ENCODE measurements at regions not wholly inside any gene's neighbourhood (a gene's known extent, or its start where the extent isn't known, plus 50 kb on each side); places are given as distances from the start of the nearest gene placed in this dataset.

DNA sequence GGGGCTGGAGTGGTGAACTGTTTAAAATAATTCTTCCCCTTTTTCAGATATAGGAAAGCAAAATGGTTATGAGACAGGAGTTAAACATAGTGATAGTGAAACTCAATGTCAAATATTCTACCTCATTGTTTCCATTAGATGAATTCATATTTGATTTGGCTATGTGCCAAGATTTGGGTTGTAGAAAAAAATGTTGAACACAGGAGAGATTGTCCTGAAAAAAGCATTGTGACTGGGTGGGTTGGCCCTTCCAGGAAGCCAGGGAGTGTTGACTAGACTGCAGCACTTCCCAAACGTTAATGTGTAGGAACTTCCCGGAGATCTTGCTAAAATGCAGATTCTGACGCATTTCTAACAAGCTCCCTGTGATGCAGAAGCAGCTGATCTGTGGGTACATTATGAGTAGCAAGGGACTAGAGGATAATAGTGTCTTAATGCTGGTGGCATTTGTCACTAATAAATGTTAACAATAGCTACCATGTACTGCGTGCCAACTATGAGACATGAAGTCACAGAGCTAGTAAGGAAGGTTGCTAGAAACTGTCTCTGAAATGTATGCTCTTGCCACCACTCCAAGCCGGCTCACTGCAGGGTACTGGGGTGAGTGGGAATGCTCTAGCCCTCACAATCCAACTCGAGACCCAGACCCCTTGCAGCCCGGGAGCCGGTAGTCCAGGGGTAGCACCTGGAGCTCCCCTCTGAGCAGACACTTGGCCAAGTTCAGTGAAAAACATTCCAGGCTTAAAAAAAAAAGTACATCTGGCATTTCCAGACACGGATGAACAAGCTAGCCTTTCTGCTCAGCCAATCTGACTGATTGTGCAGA lies 120.6 kb downstream of the CD47 start:
- no peak for DNase-seq

DNA sequence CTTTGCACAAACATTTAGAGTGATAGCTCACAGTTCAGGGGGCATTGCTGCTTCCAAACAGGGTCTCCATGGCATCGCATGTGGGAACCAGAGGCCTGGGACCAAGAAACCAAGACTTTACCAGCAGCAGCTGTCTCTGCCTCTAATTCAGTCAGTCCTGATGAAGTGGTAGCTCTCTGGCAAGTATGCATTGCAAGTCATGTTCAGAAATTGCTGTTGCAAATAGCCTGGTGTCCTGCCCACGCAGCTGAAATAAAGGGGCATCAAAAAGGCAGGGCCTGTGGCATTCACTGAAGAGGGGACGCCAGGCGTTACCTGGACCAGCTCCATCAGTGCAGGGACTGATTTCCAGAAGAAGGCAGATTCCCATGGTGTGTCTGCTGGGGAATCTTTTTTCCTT lies 121.3 kb downstream of the CD47 start:
- no peak for DNase-seq

DNA sequence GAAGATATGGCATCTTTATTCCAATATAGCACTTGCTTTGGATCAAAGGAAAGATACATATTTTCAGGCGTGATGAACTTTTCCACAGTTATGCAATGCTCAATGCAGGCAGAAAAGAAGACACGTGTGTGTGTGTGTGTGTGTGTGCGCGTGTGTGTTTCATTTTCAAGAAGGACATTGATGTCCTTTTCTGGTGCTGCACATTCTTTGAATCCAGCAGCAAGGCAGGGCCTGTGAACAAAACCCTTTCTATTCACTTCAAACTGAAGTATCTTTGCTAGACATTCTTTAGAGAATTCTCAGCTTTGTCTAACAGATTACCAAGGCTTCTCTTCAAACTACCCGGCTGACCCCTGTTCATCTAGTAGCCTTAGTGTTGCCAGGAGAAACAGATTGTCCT lies 124.6 kb downstream of the CD47 start:
- DNase-seq: no peak

DNA sequence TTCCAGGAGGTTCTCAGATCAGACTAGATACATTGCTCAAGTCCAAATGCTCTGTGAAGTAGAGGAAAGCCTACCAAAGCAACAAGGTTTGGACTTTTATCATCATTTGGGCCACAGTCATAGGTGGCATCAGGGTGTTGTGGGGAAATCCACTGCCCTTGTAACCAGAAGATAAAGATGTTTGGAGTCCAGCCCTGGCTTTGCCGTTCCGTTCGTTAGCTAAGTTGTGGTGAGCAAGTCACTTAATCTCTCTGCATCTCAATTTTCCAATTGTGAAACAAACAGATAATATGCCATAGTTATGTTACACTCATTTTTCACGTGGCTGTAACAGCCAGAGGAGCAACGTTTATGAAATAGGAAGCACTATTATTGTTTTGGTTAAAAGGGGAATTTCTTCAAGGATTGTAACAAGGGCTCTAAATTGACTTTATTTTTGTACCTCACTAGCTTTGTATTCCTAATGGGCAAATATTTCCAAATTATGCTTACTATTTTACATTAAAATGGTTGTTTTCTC lies 125.6 kb downstream of the CD47 start:
- DNase-seq: no peak

DNA sequence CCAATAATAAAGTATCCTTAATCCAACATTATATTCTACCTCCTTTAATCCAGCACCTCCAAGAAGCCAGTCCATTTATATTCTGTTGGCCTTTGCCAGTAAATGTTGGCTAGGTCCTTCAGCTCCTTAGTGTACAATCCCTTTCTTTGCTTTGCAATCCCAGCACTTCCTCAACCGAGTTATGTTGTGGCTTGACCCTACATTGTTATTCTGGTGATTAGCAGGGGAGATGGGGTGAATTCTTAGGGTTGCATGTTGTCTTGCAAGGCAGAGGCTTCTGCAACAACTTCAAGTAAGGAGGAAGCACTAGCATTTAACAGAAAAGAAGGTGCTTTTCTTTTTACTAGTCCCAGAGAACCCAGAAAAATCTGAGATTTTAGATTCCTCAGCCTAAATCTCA lies 127.2 kb downstream of the CD47 start:
- no peak for DNase-seq

DNA sequence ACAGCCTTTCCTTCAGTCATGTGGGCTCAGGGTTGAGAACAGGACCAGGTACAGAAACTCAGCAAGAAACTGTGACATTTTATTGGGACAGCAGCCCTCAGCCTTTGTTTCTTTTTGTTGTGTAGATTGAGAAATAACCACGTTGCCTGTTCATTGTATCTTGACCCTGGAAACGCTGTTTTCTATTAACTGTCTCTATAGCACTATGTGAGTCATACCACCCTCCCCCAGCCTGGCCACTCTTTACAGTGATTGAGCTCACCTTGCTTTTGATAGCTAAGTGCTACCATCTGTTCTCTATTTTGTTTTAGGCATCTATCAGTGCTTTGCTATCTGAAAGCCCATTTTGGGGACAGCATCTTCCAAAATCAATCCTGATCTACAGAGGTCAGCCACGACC lies 127.9 kb downstream of the CD47 start:
- DNase-seq: no peak

DNA sequence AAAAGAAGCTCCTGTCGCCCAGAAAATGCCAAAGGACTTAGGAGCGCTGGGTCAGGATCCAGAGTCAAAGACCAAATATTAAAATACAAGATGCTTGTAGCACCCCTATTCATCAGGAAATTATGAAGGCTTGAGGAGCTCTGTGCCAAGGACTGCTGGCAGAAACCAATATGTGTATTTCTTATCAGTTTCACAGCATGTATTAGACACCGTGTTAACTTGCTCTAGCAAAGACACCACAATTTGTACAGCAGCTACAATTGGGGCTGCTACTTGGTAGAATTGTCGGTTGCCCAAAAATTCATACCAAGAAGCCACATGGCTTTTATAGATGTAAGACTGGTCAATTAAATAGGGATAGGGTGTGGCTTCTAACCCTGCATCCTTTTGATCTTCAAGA lies 128.8 kb downstream of the CD47 start:
- no peak for DNase-seq

DNA sequence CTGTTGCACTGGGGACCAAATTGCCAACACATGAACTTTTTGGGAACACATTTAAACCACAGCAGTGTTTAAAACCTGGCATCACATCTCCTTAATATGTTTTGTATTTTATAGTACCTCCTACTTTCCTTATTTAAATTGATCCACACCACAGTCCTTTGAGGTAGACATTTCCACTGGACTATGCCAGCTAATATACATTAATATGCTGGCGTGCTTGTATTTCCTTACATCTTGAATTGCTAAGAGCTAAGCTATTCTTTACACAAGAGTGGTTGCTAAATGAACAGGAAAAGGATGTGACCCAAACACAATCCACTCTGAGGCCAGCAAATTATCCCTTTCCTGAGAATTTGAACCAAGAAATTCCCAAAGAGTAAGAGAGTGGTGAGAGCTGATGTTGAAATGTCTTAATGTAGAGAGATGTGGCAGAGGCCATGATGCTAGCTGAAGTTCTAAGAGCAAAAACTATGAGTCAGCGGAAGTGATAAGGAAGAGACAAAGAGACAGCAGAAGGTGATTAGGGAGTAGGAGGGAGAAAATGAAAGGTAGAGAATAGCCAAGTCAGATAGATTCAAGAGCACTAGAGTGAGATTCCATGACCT lies 131.2 kb downstream of the CD47 start:
- no peak for DNase-seq

DNA sequence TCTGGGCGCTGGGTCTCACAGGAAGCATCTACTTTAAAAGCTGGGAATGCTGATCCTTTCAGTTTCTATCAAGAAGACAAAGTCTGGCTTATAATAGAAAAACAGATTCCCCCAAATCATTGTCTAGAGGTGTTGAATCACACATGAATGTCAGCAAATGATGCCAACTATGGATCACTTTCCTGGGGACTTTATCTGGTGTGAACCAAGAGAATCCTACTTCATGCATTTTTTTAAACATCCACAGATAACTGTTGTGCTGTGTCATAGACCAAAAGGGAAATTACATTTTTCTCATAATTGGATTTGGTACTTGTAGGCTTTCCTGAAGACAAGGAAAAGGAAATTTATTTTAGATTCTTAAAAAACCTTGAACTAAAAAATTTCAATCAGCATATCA lies 132.7 kb downstream of the CD47 start:
- no peak for DNase-seq

DNA sequence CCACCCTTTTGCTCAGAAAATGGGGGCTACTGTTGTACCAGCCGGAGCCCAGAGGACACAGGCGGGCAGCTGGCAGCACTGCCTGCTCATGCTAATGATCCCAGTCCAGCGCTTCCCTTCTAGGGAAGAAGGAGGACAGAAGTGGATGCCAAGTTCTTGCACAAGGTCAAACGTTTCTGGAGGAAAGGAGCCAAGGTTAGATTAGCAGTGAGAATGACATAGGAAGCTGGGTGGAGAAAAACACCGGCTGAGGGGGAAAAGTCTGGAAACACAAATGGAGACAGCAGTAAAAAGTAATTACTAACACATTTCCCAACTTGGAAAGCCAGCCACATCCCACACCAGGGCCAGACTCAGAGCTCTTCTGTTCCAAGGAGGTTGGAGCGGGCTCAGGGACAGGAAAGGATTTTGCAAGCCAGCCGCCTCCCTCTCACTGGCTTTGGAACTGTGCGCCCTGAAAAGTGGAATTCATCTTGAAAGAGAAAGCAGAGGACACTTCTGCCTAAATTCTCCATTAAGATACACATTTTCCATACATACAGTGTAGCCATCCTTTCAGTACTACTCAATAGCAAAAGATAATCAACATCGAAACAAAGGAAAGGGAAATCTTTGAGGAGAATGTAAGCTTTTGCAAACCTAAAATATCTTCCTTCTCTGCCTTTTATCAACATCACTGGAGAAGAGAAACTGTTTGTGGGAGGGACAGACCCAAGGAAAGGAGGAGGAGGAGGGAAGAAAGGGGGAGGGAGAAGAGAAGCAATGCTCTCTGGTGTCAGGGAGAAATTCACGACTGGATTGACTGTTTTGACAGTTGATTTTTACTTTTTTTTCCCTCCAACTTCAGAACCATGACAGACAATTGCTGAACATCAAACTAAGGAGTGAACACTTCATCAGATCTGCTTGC lies 133.6 kb downstream of the CD47 start:
- no peak for DNase-seq

DNA sequence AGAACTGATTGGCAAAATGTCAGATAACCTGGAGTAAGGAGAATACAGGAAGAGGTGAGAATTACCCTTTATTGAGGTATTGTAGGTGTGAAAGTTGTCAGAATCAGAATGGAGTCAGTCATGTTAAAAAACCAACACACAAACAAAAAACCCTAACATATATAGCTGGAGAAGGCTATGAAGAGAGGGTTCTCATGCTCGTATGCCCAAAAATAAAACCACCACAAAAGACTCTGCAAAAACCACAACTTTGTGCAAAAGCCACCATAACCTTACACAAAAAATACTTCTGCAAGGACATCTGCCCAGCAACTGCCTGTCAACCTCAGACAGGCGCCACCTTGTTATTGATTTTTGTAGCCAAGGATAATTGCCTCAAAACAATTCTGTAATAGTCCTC lies 136.0 kb downstream of the CD47 start:
- no peak for DNase-seq

GRCh38 chr3:107953722-107954121 lies 137.1 kb downstream of the CD47 start:
- no peak for DNase-seq

GRCh38 chr3:107951126-107951525 lies 139.7 kb downstream of the CD47 start:
- DNase-seq: no peak

- DNase-seq: no peak
Measured at GRCh38 chr3:107950417-107950816, 140.4 kb downstream of the CD47 start.

DNA sequence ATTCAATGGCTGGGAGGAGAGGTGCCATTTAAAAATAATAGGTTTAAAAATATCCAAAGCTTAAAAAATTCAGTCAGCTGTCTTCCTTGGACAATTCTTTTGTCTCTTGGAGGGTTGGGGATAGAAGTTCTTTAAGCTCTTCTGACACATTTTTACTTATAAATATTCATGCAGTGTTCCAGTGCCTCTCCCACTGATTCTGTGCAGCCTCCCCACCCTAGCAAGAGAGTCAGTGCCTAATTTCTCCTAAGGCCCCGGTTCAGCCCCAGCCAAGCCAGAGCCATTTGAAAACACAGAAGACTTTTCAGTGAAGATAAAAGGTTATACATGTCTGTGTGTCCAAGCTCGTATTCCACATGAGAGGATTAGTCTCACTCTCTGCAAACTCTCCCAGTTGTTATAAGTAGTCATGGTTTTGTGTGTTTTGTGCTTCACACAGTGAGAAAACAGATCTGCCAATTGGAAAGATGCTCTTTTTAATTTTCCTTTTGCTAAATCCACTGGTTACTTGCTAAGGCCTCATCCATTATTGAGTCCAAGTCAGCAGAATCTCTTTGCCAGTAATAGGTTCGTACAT lies 141.3 kb downstream of the CD47 start:
- DNase-seq: no peak

DNA sequence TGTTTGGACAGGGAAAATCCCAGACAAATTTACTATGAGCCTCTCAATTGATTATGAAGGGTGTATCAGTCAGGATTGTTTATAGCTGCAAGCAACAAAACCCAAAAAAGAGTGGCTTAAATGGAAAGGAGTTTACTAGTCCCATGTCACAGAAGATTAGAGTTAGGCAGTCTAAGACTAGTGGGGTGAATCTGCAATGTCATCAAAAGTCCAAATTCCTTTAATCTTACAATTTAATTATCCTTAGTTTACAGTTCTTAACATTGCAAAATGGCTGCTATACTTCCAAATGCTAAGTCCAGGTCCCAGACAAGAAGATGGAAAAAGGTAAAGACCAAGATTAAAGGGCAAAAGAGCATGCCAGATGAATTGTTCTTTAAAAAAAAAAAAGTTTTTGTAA lies 143.6 kb downstream of the CD47 start:
- no peak for DNase-seq

DNA sequence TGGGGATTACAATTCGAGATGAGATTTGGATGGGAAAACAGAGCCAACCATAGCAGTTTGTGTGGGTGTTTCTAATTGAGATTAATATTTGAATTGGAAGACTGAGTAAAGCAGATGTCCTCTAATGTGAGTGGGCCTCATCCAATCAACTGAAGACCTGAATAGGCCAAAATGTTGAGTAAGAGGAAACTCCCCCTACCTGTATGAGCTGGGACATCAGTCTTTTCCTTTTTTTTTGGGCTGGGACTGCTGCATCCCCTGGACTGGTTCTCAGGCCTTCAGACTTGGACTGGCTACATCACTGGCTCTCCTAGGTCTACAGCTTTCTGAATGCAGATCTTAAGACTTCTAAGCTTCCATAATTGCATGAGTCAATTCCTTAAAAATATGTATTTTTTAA lies 144.1 kb downstream of the CD47 start:
- DNase-seq: no peak

DNA sequence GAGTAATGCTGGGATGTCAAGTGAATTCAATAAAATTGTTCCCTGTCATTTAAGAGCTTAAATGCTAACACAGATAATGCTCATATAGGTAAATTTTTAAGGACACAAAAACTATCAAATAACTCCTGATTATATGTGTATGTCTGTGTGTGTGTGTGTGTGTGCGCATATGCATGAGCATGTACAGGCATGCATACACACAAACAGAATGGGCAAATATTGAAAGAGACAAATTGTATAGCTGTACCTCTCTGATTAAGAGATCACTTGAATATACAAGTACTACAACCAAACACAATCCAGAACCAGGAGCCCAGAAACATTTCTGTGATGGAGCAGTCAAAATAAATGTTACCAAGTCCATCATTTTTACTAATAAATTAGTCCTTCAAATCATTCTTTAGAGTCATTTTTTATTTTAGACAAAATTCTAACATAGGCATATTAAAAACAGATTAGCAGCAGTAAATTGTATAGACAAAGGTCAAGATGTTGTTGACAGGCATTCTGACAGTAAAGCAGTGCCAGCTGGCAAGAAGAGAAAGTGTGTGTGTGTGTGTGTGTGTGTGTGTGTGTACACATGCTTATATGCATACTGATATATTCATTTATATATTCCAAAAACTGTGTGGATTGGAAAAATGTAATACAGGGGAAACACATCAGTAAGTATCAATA lies 145.3 kb downstream of the CD47 start:
- no peak for DNase-seq

GRCh38 chr3:107943786-107944523 lies 146.9 kb downstream of the CD47 start:
- DNase-seq: no peak

DNA sequence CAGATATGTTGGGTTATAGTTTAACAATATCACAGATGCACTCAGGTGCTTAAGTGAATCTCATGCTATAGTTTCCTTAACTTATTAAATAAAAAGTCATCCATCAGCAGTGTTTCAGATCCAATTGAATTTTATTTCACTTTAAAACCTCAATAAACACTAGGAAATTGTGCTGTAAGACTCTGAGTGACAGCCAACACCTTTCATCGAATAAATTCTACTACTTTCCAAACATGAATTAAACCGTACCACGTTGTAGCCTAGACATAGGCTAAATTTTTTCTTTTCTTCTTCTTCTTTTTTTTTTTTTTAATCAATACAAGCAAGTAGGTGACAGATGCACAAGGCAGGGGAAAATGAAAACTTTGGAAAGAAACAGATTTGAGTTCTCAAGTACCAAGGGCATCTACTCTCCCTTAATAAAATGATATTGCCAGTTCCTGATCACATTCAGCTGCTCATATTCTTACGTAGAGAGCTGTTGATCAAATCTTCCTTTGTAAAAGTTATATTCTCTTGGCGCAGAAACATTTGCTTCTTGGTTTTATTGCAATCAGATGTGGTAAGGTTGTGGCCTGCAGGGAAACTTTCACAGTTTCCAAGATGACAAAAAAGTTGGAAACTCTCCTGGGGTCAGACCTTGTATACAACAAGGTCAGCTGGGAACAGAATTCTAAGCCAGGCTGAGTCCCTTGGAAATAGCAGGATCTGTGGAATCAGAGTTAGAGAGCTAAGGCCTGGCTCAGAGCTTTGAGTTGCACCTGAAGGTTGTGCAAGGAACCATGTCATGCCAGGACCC lies 147.7 kb downstream of the CD47 start:
- no peak for DNase-seq

DNA sequence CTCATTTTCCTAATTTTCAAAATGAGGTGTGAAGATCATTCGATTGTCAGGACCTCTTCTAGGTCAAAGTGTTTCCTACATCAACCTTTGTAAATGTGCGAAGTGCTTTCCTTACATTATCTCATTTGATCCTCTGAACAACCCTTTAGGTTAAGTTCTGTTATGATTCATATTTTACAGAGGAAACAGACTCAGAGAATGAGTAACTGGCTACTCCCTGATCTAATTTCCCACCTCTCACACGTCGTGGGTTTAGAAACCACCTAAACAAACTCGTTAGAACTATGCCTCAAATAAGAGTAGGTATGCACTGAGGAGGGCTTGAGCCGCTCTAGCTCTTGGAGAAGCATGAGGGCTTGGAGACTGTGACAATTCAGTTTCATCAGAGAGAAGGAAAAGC lies 148.6 kb downstream of the CD47 start:
- no peak for DNase-seq

All from NCI-H526 treated with DMSO at 0.1 percent for 48 hours (cell line).